Omental fat pad (tissue), 3 donors: ENCODE measurements at regions not wholly inside any gene's neighbourhood (a gene's known extent, or its start where the extent isn't known, plus 50 kb on each side); places are given as distances from the start of the nearest gene placed in this dataset.

Experiments used
- ATAC-seq: fragments of 150-250 bp; one replicate; pipeline ENCODE4 v1.9.1; 2016; ENCODE audit warnings: mild to moderate bottlenecking, moderate library complexity; ENCODE audit not compliant: low FRiP score
- DNase-seq: peaks from one replicate; pipeline ENCODE4 v3.0.0-alpha.2; 2019; ENCODE audit warnings: low spot score
- CTCF ChIP-seq, 3 donors: fragments of 450-650 bp; IDR thresholded peaks; one replicate each; pipeline ENCODE4 v1.5.1; 2016 to 2017; ENCODE audit warnings: antibody characterized with exemption in 3 of 3, mild to moderate bottlenecking in 3 of 3, moderate library complexity in 2 of 3

GRCh38 chr20:23299673-23300050, 50.9 kb upstream of the NXT1 start:
- ATAC-seq: no peak
- DNase-seq: no peak
- TF ChIP-seq CTCF (IDR thresholded peaks at IDR 0.05): no peak

- TF ChIP-seq CTCF (IDR thresholded peaks at IDR 0.05): no peak
- ATAC-seq (no peak), DNase-seq (no peak)
These were observed 51.5 kb upstream of the NXT1 start for GRCh38 chr20:23298926-23299672.

GRCh38 chr20:23298155-23298554, 52.4 kb upstream of the NXT1 start:
- no peak for TF ChIP-seq CTCF (IDR thresholded peaks at IDR 0.05)
- ATAC-seq: no peak
- no peak for DNase-seq

- ATAC-seq: no peak
These were observed 53.5 kb upstream of the NXT1 start for GRCh38 chr20:23296841-23297701.

GRCh38 chr20:23295934-23296333, 54.7 kb upstream of the NXT1 start:
- DNase-seq: no peak
- no peak for TF ChIP-seq CTCF (IDR thresholded peaks at IDR 0.05)

More at GRCh38 chr20:23296841-23297701, 53.5 kb upstream of the NXT1 start:
- DNase-seq: no peak
- TF ChIP-seq CTCF (IDR thresholded peaks at IDR 0.05): no peak

GRCh38 chr20:23294671-23295070, 55.9 kb upstream of the NXT1 start:
- ATAC-seq (no peak), DNase-seq (no peak)
- no peak for TF ChIP-seq CTCF (IDR thresholded peaks at IDR 0.05)

More at GRCh38 chr20:23295934-23296333, 54.7 kb upstream of the NXT1 start:
- no peak for ATAC-seq
